ENCODE measurements at regions not wholly inside any gene's neighbourhood (a gene's known extent, or its start where the extent isn't known, plus 50 kb on each side); places are given as distances from the start of the nearest gene placed in this dataset.

DNA sequence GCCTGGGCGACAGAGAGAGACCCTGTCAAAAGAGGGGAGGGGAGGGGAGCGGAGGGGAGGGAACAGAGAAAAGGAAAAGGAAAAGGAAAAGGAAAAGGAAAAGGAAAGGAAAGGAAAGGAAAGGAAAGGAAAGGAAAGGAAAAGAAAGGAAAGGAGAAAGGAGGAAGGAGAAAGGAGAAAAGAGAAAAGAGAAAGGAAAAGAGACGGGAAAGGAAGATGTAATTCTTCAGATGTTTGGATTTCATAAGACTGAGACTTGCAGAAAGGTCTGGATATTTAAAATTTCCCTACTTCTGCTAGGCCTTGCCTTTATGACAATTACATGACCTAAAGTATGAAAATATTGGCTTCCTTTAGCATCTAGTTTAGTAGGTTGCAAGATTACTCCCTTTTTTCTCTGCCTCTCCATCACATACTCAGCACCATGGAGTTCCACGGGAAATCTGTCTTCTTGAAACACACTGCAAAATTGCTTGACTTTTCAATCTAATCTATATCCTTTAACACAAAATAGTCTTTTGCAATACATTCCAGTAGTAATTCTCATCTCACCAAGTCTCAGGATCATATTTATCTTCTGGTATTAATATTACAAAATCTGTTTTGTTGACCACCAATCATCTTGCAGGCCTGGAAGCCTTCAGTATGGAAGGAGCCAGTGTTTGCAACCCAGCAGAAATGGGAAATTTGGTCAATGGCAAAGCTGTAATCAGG lies 383.5 kb downstream of the ZEB2 start:
- no peaks in the 10 kb centered on the region for H3K9me3 Mint-ChIP-seq
- TF ChIP-seq, protein P1, sequence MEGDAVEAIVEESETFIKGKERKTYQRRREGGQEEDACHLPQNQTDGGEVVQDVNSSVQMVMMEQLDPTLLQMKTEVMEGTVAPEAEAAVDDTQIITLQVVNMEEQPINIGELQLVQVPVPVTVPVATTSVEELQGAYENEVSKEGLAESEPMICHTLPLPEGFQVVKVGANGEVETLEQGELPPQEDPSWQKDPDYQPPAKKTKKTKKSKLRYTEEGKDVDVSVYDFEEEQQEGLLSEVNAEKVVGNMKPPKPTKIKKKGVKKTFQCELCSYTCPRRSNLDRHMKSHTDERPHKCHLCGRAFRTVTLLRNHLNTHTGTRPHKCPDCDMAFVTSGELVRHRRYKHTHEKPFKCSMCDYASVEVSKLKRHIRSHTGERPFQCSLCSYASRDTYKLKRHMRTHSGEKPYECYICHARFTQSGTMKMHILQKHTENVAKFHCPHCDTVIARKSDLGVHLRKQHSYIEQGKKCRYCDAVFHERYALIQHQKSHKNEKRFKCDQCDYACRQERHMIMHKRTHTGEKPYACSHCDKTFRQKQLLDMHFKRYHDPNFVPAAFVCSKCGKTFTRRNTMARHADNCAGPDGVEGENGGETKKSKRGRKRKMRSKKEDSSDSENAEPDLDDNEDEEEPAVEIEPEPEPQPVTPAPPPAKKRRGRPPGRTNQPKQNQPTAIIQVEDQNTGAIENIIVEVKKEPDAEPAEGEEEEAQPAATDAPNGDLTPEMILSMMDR (conservative IDR thresholded peaks at IDR 0.05): no peak
- no peak overlapping the region for H2BK120ac ChIP-seq (ENCODE audit: low read depth, low read length, poor library complexity, severe bottlenecking)

More for the DNA sequence above, 383.5 kb downstream of the ZEB2 start:
- H3K56ac ChIP-seq (ENCODE audit: insufficient read length, low read depth, low read length): no peak overlapping the region
- H3K79me2 ChIP-seq (ENCODE audit: insufficient read depth, low read length): no peaks in the 10 kb centered on the region
- no peaks in the 10 kb centered on the region for H4K20me1 ChIP-seq (ENCODE audit: control insufficient read depth, insufficient read depth, insufficient read length)
- H4K5ac ChIP-seq (ENCODE audit: insufficient read length, low read depth, low read length): no peak overlapping the region
- no peak overlapping the region for H2BK15ac ChIP-seq (ENCODE audit: low read depth, low read length)
- no peaks in the 10 kb centered on the region; the same call in 1 of the 2 replicates for H3K4me1 ChIP-seq (ENCODE audit: insufficient read depth, low read length)
- H2AFZ ChIP-seq (ENCODE audit: low read length): no peak overlapping the region
- H3K4ac ChIP-seq (ENCODE audit: low read depth, low read length): no peak overlapping the region
- H3K23me2 ChIP-seq (ENCODE audit: insufficient read length, low read depth, low read length, poor library complexity, severe bottlenecking): no peaks in the 10 kb centered on the region
- peaks cover 4% of the 10 kb centered on the region; the same call in 1 of the 2 replicates for H3K27me3 Mint-ChIP-seq (ENCODE audit: low read depth)
- H3K79me1 ChIP-seq (ENCODE audit: insufficient read depth, low read depth, low read length, poor library complexity, severe bottlenecking): no peaks in the 10 kb centered on the region
- H3K4me2 ChIP-seq (ENCODE audit: insufficient read depth, insufficient read length, low read length): no peak overlapping the region
- H3T11ph ChIP-seq (ENCODE audit: low read length): no peak overlapping the region
- no peak overlapping the region for H3K23ac ChIP-seq (ENCODE audit: insufficient read length, low read depth, low read length)
- H3K9me3 ChIP-seq (ENCODE audit: control insufficient read depth, low read depth, low read length): no peaks in the 10 kb centered on the region
- H2BK12ac ChIP-seq (ENCODE audit: insufficient read length, low read depth, low read length): no peak overlapping the region
- DNase-seq: no peak
- no peak overlapping the region for H4K91ac ChIP-seq (ENCODE audit: insufficient read length, low read depth, low read length)
- no peak overlapping the region for H3K27ac ChIP-seq (ENCODE audit: insufficient read length, low read depth, low read length)
- no peaks in the 10 kb centered on the region for H3K27me3 ChIP-seq (ENCODE audit: insufficient read depth, low read length)
- no CpG with 5 or more reads among the region's 4 CpGs for WGBS (ENCODE audit: extremely low coverage, insufficient read length, low lambda C conversion rate)
- H2BK5ac ChIP-seq (ENCODE audit: insufficient read length, low read length): no peak overlapping the region
- no peaks in the 10 kb centered on the region for H3K36me3 Mint-ChIP-seq (ENCODE audit: insufficient read depth in 1 of 3, low read depth in 3 of 3)
- H2BK20ac ChIP-seq (ENCODE audit: low read depth, low read length, poor library complexity, severe bottlenecking): no peak overlapping the region
- no peak overlapping the region for H2AK5ac ChIP-seq (ENCODE audit: insufficient read length, low read length)
- H4K8ac ChIP-seq (replicated peaks; ENCODE audit: insufficient read length, low read depth, low read length): no peak overlapping the region
- H3K4me3 Mint-ChIP-seq: no peak overlapping the region
- H3K4me1 Mint-ChIP-seq: peaks cover 8 to 17% of the 10 kb centered on the region in 2 experiments
- H3K18ac ChIP-seq (ENCODE audit: insufficient read length, low read depth, low read length): no peak overlapping the region
- H3K27ac Mint-ChIP-seq: no peak overlapping the region
- H3K14ac ChIP-seq (ENCODE audit: insufficient read depth, low read length): no peak overlapping the region
- H3K9ac ChIP-seq (ENCODE audit: extremely low read depth, insufficient read length, low read length): no peak overlapping the region

Measured in H9 (cell line).